ENCODE measurements at regions not wholly inside any gene's neighbourhood (a gene's known extent, or its start where the extent isn't known, plus 50 kb on each side); places are given as distances from the start of the nearest gene placed in this dataset.

- H3K4me1 ChIP-seq = no peaks in the 10 kb centered on the region
- WGBS, 2 donors = 91 to 95% methylated on average over 37 to 52 of the region's 52 CpGs
- H3K4me3 ChIP-seq = no peak overlapping the region
- TF ChIP-seq, protein P1, sequence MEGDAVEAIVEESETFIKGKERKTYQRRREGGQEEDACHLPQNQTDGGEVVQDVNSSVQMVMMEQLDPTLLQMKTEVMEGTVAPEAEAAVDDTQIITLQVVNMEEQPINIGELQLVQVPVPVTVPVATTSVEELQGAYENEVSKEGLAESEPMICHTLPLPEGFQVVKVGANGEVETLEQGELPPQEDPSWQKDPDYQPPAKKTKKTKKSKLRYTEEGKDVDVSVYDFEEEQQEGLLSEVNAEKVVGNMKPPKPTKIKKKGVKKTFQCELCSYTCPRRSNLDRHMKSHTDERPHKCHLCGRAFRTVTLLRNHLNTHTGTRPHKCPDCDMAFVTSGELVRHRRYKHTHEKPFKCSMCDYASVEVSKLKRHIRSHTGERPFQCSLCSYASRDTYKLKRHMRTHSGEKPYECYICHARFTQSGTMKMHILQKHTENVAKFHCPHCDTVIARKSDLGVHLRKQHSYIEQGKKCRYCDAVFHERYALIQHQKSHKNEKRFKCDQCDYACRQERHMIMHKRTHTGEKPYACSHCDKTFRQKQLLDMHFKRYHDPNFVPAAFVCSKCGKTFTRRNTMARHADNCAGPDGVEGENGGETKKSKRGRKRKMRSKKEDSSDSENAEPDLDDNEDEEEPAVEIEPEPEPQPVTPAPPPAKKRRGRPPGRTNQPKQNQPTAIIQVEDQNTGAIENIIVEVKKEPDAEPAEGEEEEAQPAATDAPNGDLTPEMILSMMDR (IDR thresholded peaks at IDR 0.05) = no peak
- FAIRE-seq = no peak
- ATAC-seq = no peak
- no peaks in the 10 kb centered on the region for H3K27me3 ChIP-seq
- no peaks in the 10 kb centered on the region for H3K9me3 ChIP-seq
- H3K27ac ChIP-seq = no peak overlapping the region
- DNase-seq = no peak
- intact Hi-C loops (cut with DNase I) = no loop called here
- no peaks in the 10 kb centered on the region for H3K36me3 ChIP-seq
Measured at GRCh38 chr11:15560689-15561467, 446.2 kb downstream of the INSC start.

DNA sequence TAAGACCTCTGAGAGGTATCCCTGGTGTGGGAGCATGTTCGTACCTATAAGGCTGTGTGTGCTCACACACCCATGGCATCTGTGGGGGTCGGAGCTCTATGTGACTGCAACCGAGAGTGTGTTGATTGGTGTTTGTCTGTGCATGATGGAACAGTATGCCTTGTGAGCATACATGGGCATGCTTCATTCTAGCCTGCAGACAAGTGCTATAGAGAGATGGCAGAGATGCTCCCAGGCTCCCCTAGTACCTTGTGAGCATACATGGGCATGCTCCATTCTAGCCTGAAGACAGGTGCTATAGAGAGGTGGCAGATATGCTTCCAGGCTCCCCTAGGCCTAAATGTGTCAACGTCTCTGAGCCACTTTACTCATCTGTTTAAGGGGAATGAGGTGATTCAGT, 447.5 kb downstream of the INSC start:
- 76 to 85% methylated on average over 4 of the region's 4 CpGs for WGBS, 2 donors
- intact Hi-C loops (cut with DNase I) = no loop called here
- FAIRE-seq (no peak), ATAC-seq (no peak), DNase-seq (no peak)
- H3K4me3 ChIP-seq = no peak overlapping the region
- TF ChIP-seq, protein P1 (IDR thresholded peaks at IDR 0.05) = no peak
- no peaks in the 10 kb centered on the region for H3K27me3 ChIP-seq
- no peaks in the 10 kb centered on the region for H3K4me1 ChIP-seq
- no peaks in the 10 kb centered on the region for H3K9me3 ChIP-seq
- no peaks in the 10 kb centered on the region for H3K36me3 ChIP-seq
- H3K27ac ChIP-seq = no peak overlapping the region

GRCh38 chr11:15563054-15563453, 448.3 kb downstream of the INSC start:
- no peaks in the 10 kb centered on the region for H3K4me1 ChIP-seq
- WGBS, 2 donors = 50 to 56% methylated on average over 3 of the region's 3 CpGs
- ATAC-seq = no peak
- intact Hi-C loops (cut with DNase I) = no loop called here
- no peak overlapping the region for H3K27ac ChIP-seq
- no peaks in the 10 kb centered on the region for H3K9me3 ChIP-seq
- no peaks in the 10 kb centered on the region for H3K36me3 ChIP-seq
- TF ChIP-seq, protein P1 (IDR thresholded peaks at IDR 0.05) = no peak
- no peak overlapping the region for H3K4me3 ChIP-seq
- no peak for DNase-seq
- no peaks in the 10 kb centered on the region for H3K27me3 ChIP-seq
- FAIRE-seq = no peak

GRCh38 chr11:15565880-15566279, 451.2 kb downstream of the INSC start:
- Histone ChIP-seq H3K4me1 (no peaks in the 10 kb centered on the region), H3K36me3 (no peaks in the 10 kb centered on the region), H3K27ac (no peak overlapping the region), H3K9me3 (no peaks in the 10 kb centered on the region), H3K27me3 (no peaks in the 10 kb centered on the region), H3K4me3 (no peak overlapping the region)
- TF ChIP-seq, protein P1 (IDR thresholded peaks at IDR 0.05) = no peak
- no peak for ATAC-seq
- intact Hi-C loops (cut with DNase I) = no loop called here
- 55 to 62% methylated on average over 8 of the region's 8 CpGs for WGBS, 2 donors
- no peak for FAIRE-seq
- no peak for DNase-seq

DNA sequence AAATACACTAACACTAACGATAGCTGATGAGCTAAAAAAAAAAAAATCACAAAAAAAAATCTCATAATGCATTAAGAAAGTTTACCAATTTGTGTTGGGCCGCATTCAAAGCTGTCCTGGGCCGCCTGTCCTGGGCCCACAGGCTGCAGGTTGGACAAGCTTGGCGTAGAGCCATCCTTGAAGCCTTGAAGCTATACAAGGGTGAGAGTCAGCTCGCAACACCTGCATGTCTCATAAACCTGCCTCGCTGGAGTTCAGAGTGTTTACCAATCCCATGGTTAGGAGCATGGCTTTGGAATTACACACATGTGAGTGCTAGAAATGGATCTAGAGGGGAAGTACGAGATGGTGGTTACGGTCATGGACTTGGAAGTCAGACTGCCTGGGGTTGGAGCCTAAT, 453.7 kb downstream of the INSC start:
- no peaks in the 10 kb centered on the region for H3K9me3 ChIP-seq
- no peaks in the 10 kb centered on the region for H3K4me1 ChIP-seq
- no peak for FAIRE-seq
- no peak overlapping the region for H3K27ac ChIP-seq
- 71 to 72% methylated on average over 8 of the region's 8 CpGs for WGBS, 2 donors
- TF ChIP-seq, protein P1 (IDR thresholded peaks at IDR 0.05) = no peak
- DNase-seq = peak in 2 of 6 donors; percentile 20 to 23
- H3K4me3 ChIP-seq = no peak overlapping the region
- no peaks in the 10 kb centered on the region for H3K36me3 ChIP-seq
- peak in 1 of 4 donors; percentile 43 for ATAC-seq
- intact Hi-C loops (cut with DNase I) = no loop called here
- no peaks in the 10 kb centered on the region for H3K27me3 ChIP-seq
